ENCODE measurements at regions not wholly inside any gene's neighbourhood (a gene's known extent, or its start where the extent isn't known, plus 50 kb on each side); places are given as distances from the start of the nearest gene placed in this dataset.

DNA sequence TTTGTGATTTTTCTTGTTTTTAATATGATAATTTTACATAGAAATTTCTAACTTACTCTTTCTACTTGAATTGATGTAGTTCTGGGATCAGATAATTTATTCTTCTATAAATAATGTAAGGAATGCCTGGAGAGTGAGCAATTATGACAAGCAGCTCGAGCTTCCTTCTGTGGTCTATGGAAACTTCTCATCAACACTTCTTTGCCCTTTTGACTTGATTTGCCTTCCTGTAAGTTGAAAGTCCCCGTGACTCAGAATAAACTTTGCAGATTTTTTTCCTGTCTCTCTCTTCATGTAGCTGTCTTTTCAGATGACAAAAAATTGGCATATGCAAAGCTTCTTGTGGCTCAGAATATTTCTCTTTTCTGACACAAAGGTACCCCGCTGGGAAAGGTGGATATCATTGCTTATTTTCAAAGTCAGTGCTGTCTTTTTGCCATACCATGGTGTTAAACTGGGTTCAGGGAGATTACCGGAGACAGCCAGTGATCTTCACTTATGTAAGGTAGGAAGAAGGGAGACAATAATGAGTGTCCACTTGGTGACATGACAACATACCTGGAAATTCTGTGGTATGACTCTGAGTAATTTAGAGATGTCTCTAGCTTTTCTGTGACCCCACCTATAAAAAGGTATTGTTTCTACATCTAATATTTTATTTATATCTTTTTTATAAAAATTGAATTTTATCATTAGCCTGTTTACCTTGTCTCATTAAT, 278.6 kb upstream of the GNPDA2 start:
- DNase-seq, result no peak
- no peaks in the 10 kb centered on the region for H3K27me3 ChIP-seq
- no peak overlapping the region for H3K4me3 ChIP-seq (ENCODE audit: low read depth, low read length)
- H3K9me3 ChIP-seq, result no peaks in the 10 kb centered on the region
- H3K4me1 ChIP-seq, result no peaks in the 10 kb centered on the region
- TF ChIP-seq CTCF (IDR thresholded peaks at IDR 0.05; ENCODE audit: low read depth, low read length), result no peak
- no peaks in the 10 kb centered on the region for H3K36me3 ChIP-seq

DNA sequence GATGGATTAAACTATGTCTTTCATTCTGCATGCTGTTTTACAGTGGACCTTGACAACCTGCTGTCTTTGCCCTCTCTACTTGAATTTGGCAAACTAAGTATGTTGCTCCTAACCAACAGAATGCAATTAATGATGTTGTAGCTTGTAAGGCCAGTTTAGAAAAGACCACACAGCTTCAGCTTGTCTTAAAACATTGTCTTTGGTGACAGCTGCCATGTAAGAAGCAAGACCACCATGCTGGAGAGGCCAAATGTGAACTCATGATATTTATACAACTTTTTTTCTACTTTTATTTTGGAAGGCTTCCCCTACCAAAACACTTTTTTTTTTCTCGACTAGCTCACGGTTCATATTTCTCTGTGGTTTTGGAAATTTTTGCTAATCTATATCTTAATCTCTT, 278.0 kb upstream of the GNPDA2 start:
- no peak overlapping the region for H3K4me3 ChIP-seq (ENCODE audit: low read depth, low read length)
- H3K27me3 ChIP-seq, result no peaks in the 10 kb centered on the region
- DNase-seq, result no peak
- H3K4me1 ChIP-seq, result no peaks in the 10 kb centered on the region
- H3K9me3 ChIP-seq, result no peaks in the 10 kb centered on the region
- no peaks in the 10 kb centered on the region for H3K36me3 ChIP-seq
- TF ChIP-seq CTCF (IDR thresholded peaks at IDR 0.05; ENCODE audit: low read depth, low read length), result no peak

GRCh38 chr4:44996276-44996845, 270.0 kb upstream of the GNPDA2 start:
- DNase-seq, result no peak
- Histone ChIP-seq H3K9me3 (no peaks in the 10 kb centered on the region), H3K4me1 (no peaks in the 10 kb centered on the region), H3K4me3 (ENCODE audit: low read depth, low read length) (no peak overlapping the region), H3K36me3 (no peaks in the 10 kb centered on the region), H3K27me3 (no peaks in the 10 kb centered on the region)
- no peak for TF ChIP-seq CTCF (IDR thresholded peaks at IDR 0.05; ENCODE audit: low read depth, low read length)

DNA sequence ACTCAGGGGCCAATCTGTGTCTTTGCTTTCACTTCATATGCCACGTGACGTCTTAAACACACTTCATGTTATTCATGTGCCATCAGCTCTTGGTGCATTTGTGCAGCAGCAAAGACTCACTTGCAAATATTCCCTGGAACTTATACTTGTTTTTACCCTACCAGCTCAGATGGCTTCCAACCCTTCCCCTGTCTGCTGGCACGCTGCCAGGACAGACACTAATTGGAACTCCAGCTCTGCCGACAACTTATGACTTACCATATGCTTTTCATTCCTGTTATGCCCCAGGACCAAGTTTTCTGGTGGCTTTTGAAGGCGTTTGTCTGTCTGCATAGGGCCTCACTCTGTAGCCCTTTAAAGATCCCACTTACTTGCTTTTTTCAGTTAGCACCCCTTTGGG, 261.7 kb upstream of the GNPDA2 start:
- Histone ChIP-seq H3K27me3 (peaks cover 2% of the 10 kb centered on the region; the same call in 1 of the 2 replicates), H3K9me3 (no peaks in the 10 kb centered on the region), H3K36me3 (no peaks in the 10 kb centered on the region), H3K4me3 (ENCODE audit: low read depth, low read length) (no peak overlapping the region), H3K4me1 (no peaks in the 10 kb centered on the region)
- peak; percentile 42 for DNase-seq
- TF ChIP-seq CTCF (IDR thresholded peaks at IDR 0.05; ENCODE audit: low read depth, low read length), result no peak

DNA sequence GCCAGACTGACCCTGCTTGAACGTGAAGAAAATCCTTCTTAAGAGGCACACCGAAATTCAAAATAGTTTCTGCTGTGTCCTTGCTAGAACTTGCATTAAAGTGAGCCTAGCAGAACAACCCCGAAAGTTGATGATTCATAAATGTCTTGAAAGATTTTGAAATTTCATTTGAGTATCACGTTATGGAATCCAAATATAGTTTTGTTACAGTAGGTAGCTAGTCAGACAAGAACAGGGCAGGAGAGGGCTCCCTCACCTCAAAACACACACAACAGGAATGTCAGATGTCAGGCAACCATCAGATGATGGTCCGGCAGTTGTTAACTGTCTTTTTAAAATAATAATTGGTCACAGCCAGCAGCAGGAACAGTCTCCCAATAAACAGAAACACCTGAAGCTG, 259.6 kb upstream of the GNPDA2 start:
- no peaks in the 10 kb centered on the region for H3K4me1 ChIP-seq
- H3K36me3 ChIP-seq, result no peaks in the 10 kb centered on the region
- no peak for TF ChIP-seq CTCF (IDR thresholded peaks at IDR 0.05; ENCODE audit: low read depth, low read length)
- H3K27me3 ChIP-seq, result peaks cover 2% of the 10 kb centered on the region; the same call in 1 of the 2 replicates
- DNase-seq, result no peak
- H3K4me3 ChIP-seq (ENCODE audit: low read depth, low read length), result no peak overlapping the region
- H3K9me3 ChIP-seq, result no peaks in the 10 kb centered on the region

GRCh38 chr4:44985152-44985551, 258.8 kb upstream of the GNPDA2 start:
- H3K36me3 ChIP-seq, result no peaks in the 10 kb centered on the region
- no peak for TF ChIP-seq CTCF (IDR thresholded peaks at IDR 0.05; ENCODE audit: low read depth, low read length)
- H3K4me1 ChIP-seq, result no peaks in the 10 kb centered on the region
- no peak for DNase-seq
- H3K4me3 ChIP-seq (ENCODE audit: low read depth, low read length), result no peak overlapping the region
- H3K9me3 ChIP-seq, result no peaks in the 10 kb centered on the region
- peaks cover 5% of the 10 kb centered on the region; the same call in 1 of the 2 replicates for H3K27me3 ChIP-seq
